HG03565 (cell line): ENCODE measurements at regions not wholly inside any gene's neighbourhood (a gene's known extent, or its start where the extent isn't known, plus 50 kb on each side); places are given as distances from the start of the nearest gene placed in this dataset.

Source experiments
- ATAC-seq: cut with Tn5 transposase; IDR thresholded peaks from one replicate; pipeline ENCODE4 v1.9.1; 2021; ENCODE audit warnings: mild to moderate bottlenecking, moderate library complexity; ENCODE audit not compliant: unreplicated experiment

- ATAC-seq, result no peak
Observed at GRCh38 chrX:22392133-22392948, 119.6 kb downstream of the CBLL2 start.

- no peak for ATAC-seq
Observed at GRCh38 chrX:22395372-22395771, 122.7 kb downstream of the CBLL2 start.

- no peak for ATAC-seq
Observed at GRCh38 chrX:22396408-22396807, 123.7 kb downstream of the CBLL2 start.

- no peak for ATAC-seq
Observed at GRCh38 chrX:22397566-22397965, 124.9 kb downstream of the CBLL2 start.

- ATAC-seq, result no peak
Observed at GRCh38 chrX:22399437-22400192, 126.9 kb downstream of the CBLL2 start.

GRCh38 chrX:22404297-22404696, 131.6 kb downstream of the CBLL2 start:
- no peak for ATAC-seq

GRCh38 chrX:22406201-22406737, 133.6 kb downstream of the CBLL2 start:
- no peak for ATAC-seq

GRCh38 chrX:22409418-22409817, 136.7 kb downstream of the CBLL2 start:
- ATAC-seq, result no peak

GRCh38 chrX:22424122-22424915, 151.6 kb downstream of the CBLL2 start:
- no peak for ATAC-seq

- no peak for ATAC-seq
Observed at GRCh38 chrX:22424919-22425318, 152.2 kb downstream of the CBLL2 start.

- no peak for ATAC-seq
Observed at GRCh38 chrX:22429704-22430103, 157.0 kb downstream of the CBLL2 start.

- no peak for ATAC-seq
Observed at GRCh38 chrX:22430701-22431100, 158.0 kb downstream of the CBLL2 start.

- ATAC-seq, result no peak
Observed at GRCh38 chrX:22433292-22434070, 160.8 kb downstream of the CBLL2 start.

- ATAC-seq, result no peak
Observed at GRCh38 chrX:22445880-22446279, 173.2 kb downstream of the CBLL2 start.

GRCh38 chrX:22462959-22463358, 190.2 kb downstream of the CBLL2 start:
- no peak for ATAC-seq

- ATAC-seq, result no peak
Observed at GRCh38 chrX:22467571-22467970, 194.9 kb downstream of the CBLL2 start.

- no peak for ATAC-seq
Observed at GRCh38 chrX:22481436-22481835, 208.7 kb downstream of the CBLL2 start.

GRCh38 chrX:22486296-22486695, 213.6 kb downstream of the CBLL2 start:
- ATAC-seq, result no peak

GRCh38 chrX:22516893-22517292, 244.2 kb downstream of the CBLL2 start:
- ATAC-seq, result no peak

GRCh38 chrX:22520128-22520828, 247.6 kb downstream of the CBLL2 start:
- ATAC-seq, result no peak
